EH (cell line): ENCODE measurements at regions not wholly inside any gene's neighbourhood (a gene's known extent, or its start where the extent isn't known, plus 50 kb on each side); places are given as distances from the start of the nearest gene placed in this dataset.
A peak's percentile ranks its signal among the peaks of the same experiment; 100 is the strongest.

Experiments used
- DNase-seq: peaks from one replicate; pipeline ENCODE4 v3.0.0-alpha.2; 2015; ENCODE audit warnings: low read depth

GRCh38 chr21:37967036-37967435 lies 50.8 kb upstream of the KCNJ6 start:
- no peak for DNase-seq

DNA sequence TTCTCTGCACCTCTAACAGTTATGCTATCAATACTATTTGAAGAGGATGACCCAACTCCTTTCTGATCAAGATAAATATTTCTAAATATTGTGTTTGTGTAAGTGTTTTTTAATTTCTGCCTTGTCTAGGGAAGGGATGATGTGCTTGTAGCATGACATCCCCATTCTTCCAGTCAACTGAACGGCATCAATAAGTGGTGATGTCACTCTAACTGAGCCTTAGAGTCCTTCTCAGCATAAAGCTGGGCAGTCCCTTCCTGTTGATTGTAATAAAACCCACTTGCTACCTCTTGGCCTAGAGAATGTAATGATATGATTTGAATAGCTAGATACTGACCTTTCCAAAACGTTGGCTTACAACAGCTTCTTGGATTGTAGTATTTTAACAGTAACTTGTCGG lies 52.5 kb upstream of the KCNJ6 start:
- no peak for DNase-seq

DNA sequence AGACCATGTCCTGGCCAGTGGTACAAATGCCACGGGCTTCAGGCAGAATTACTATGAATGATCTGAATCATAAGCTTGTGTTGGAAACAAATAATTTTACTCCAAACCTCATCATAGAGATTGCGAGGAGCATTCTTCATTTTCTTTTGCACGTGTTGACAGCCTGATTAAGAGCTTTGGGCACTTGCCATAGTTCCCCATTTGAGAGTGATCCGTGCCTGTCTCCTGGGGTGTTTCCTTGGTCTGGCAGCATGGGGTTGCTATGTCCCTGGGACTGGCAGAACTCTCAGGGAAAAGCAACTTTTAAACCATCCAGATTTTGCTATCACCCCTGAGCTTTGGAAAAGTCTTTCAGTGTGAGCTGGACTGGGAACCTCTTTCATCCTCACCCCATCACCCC lies 54.3 kb upstream of the KCNJ6 start:
- no peak for DNase-seq

DNA sequence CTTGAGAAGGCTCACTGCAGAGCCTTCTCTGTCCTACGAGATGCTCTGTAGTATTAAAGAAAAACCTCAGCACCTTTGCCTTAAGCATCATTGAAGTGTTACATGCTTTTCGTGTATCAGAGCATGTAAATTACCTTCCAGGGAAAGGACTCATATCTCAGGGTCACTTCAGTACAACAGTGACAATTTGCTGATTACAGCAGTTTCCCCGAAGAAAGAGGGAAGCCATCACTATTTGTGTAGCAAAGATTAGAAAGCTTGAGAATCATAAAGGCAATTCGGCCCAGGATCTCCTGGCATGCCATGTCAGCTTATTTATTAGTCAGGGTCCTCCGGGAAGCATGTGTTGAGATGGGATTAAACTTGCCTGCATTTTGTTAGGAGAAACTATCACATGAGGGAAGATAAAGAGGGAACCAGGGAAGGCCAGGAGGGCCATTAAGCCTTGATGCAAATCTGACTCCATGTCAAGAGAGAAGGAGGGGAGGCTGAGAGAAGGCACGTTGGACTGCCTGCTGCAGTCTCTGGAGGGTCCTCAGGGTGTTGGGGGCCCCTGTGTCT lies 55.2 kb upstream of the KCNJ6 start:
- no peak for DNase-seq

DNA sequence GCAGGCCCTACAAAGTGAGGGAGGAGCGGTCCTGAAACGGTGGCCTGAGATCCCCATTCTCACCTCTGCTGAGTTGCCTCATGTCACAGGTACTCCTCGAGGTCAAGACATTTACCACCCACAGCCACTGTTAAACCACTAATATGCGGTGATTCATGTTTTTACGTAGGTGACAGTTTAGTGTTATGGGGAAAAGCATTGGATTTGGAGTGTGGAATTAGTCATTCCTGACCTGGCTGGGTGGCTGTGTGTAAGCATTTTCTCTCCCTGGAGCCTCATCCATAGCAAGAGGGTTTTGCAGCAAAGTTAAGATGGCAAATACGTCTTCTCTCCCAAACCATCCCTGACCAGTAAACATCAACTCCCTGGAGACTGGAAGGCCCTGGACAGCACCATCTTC lies 57.8 kb upstream of the KCNJ6 start:
- peak; percentile 48 for DNase-seq

DNA sequence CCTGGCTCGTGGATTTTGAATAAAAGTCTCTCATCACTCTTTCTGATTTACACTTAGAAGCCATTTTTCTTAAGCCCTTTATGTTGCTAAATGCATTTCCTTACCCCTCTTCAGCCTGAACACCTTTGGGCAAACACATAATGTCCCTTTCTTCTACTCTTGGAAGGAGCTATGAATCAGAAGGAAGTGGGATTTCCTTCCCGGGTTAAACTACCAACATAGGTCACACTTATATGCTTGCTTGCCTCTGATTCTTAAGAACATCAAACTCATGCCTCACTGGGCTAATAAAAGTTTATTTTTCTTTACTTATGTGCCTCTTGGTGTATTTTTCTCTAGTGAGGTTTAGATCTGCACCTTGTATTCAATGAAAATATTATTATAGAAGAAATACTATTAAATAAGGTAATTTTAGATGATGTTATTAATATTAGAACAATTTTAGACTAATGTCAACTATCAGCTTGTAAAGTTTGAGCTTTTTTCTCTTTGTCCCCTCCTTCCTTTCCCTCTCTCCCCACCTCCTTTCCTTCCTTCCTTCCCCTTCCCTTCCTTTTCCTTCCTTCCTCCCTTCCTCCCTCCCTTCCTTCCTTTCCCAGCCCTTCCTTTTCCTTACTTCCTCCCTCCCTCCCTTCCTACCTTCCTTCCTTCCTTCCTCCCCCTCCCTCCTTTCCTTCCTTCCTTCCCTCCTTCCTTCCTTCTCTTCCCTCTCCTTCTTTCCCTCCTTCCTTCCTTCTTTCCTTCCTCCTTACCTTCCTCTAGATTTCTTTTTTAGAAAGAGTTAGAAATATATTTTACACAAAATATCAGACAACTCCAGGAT lies 66.5 kb upstream of the KCNJ6 start:
- DNase-seq, result peak; percentile 9

GRCh38 chr21:37983336-37984095 lies 67.3 kb upstream of the KCNJ6 start:
- peak; percentile 79 for DNase-seq

DNA sequence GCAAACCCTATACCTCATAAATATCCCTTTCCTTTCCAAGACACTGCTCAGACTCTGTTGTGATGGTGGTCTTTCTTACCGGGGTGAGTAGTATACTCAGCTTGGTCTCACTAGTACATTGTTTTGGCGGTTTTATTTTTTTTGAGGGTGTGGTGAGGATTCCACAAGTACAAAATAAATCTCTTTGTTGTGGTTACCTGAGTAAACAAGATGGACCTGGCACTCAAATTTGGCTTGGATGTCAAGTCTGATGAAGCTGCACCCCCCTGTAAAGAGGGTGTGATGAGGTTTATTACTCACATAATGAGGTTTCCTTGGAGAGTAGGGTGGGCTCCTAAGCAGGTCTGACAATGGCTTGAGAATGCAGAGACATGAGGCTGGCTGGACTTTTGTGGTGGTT lies 68.2 kb upstream of the KCNJ6 start:
- no peak for DNase-seq

- no peak for DNase-seq
Observed at GRCh38 chr21:37986000-37986399, 69.7 kb upstream of the KCNJ6 start.

- DNase-seq, result peak; percentile 6
Observed at GRCh38 chr21:37986751-37987399, 70.6 kb upstream of the KCNJ6 start.

GRCh38 chr21:37987668-37988067 lies 71.4 kb upstream of the KCNJ6 start:
- DNase-seq, result no peak

- DNase-seq, result no peak
Observed at GRCh38 chr21:37993071-37993470, 76.8 kb upstream of the KCNJ6 start.

- DNase-seq, result no peak
Observed at GRCh38 chr21:37994211-37994610, 78.0 kb upstream of the KCNJ6 start.

DNA sequence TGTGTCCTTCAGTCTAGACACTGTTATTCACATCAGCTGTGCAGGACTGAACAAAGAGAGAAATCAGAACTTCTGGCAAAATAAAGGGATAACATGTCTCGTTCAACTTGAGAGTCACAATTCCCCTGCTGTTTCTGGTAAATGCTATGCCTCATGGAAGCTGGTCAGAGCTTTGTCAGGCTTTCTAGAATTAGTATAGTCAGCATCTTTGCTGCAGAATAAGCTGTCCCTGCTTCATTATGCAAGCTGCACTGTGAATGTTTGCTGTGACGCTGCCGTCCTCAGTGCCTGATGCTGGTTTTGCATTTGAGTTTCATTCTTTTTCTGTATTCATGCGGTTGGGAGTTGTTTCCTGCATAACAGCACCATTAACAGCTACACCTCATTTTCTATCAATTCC lies 96.4 kb upstream of the KCNJ6 start:
- DNase-seq, result no peak

- no peak for DNase-seq
Observed at GRCh38 chr21:38013741-38014140, 97.5 kb upstream of the KCNJ6 start.

- DNase-seq, result no peak
Observed at GRCh38 chr21:38014298-38014697, 98.0 kb upstream of the KCNJ6 start.

DNA sequence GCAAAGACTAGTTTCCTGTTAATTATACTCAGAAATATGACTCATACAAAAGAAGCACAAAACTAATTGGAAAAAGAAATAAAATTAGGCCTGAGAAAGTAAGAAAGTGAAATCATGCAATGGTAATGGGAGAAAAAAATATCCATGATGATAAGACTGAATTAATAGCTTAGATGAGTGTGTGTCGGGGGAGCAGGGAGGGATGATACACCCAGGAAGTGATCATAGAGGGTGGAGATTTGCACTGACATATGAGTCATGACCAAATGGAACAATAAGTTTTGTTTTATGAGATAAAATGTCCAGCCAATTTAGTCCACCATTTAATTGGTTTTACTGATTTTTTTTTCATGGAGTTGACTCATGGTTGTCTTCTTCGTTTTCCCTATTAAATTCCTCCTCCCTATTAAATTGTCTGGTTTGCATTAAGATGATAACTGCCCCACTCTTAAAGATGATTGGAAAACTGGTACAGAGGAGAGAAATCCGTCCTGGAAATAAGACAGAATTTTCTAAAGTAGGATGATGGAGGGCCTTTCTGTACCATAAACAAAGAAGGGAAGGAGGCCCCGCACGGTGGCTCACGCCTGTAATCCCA lies 111.7 kb upstream of the KCNJ6 start:
- DNase-seq, result peak; percentile 81

DNA sequence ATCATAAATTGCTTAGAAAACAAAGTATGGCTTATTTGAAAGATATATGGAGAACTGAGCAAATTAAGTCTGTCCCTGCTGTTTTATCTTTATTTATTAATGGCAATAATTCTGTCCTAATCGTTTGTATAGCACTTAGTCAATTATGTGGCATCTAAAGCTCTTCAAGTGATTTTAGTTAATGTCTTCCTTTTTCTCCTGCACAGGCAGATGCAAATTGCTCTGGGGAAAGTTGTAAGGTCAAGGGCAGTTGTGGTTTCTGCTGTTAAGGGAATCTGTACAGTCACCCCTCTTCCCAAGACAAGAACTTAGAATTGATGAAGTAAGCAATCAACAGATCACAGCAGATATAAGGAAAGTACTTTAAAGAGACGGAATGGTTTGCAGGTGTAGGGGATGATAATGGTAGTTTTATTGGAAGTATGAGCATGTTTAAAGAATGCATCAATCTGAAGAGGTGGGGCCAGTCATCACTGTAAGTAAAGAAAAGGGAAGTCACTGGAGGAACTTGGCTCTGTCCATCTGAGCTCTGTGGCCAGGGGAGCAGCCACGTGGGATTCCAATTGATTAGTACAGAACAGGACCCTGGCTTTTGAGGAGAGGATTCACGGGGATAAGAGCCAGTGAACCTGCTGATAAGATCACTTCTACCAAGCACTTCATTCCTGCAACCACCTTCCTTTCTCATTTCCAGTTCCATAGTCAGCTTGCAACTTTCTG lies 116.0 kb upstream of the KCNJ6 start:
- no peak for DNase-seq

DNA sequence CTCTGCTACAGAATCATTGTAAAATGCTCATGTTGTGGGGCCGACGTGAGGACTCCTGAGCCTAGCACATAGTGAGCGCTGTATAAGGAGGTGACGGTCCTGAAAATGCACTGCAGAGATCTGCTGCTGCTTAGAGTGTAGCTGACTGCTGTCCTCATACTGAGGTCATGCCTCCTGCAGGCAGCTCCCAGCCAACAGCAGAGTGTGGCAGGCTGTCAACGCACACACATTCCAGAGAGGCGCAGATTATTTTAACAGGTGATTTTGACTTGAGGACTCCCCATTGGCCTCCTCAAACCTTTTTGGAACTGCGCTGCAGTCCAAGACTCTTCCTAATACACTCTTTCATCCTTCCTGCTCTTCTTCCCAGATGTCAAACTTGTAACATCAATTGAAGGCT lies 119.8 kb upstream of the KCNJ6 start:
- no peak for DNase-seq

DNA sequence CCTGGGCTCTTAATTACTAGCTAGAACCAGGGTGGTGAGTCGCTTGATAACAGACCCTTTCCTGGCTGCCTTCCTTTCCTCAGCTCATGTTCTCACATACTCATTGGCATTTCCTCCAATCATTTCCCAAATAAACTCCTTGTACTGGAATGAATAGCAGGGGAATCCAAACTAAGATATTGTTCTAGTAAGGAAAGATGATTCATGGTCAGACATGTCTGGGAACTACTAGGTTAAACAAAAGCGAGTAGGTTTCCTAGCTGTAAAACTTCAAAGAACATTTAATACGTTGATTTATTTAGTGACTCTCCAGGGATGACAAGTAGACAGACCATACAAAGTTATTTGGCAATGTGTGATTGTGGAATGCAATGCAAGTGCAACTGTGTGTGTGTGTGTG lies 121.2 kb upstream of the KCNJ6 start:
- DNase-seq, result peak; percentile 30

DNA sequence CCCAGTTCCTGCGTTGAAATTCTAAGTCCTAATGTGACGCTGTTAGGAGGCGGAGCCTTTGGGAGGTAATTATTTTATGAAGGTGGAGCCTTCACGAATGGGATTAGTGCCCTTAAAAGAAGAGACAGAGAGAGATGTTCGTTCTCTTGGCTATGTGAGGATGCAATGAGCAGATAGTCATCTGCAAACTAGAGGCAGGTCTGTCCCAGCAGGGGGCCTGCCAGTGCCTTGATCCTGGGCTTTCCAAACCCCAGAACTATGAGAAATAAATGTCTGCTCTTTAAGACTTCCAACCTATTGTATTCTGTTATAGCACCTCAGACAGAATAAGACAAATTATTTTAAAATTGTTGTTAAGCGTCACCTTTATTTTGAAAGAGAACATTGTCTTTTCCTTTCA lies 123.1 kb upstream of the KCNJ6 start:
- no peak for DNase-seq

- no peak for DNase-seq
Observed at GRCh38 chr21:38039841-38040240, 123.6 kb upstream of the KCNJ6 start.
